Nephron (organoid): ENCODE measurements at regions not wholly inside any gene's neighbourhood (a gene's known extent, or its start where the extent isn't known, plus 50 kb on each side); places are given as distances from the start of the nearest gene placed in this dataset.

ENCODE experiments used
- H3K27ac Mint-ChIP-seq, 3 experiments: 2 replicates each; pipeline ENCODE4 v1.8.0; 2020; ENCODE audit warnings: mixed read lengths in 3 of 3, mild to moderate bottlenecking in 2 of 3, moderate library complexity in 1 of 3
- H3K27me3 Mint-ChIP-seq: 2 replicates; pipeline ENCODE4 v1.8.0; 2021; ENCODE audit warnings: low read depth, mild to moderate bottlenecking, moderate library complexity, mixed read lengths
- H3K36me3 Mint-ChIP-seq: 2 replicates; pipeline ENCODE4 v1.8.0; 2020; ENCODE audit warnings: low read depth, mixed read lengths
- H3K4me1 Mint-ChIP-seq: 2 replicates; pipeline ENCODE4 v1.8.0; 2020; ENCODE audit warnings: mixed read lengths
- H3K4me3 Mint-ChIP-seq, 3 experiments: 2 replicates each; pipeline ENCODE4 v1.8.0; 2020; ENCODE audit warnings: mild to moderate bottlenecking in 3 of 3, mixed read lengths in 3 of 3, moderate library complexity in 2 of 3
- H3K9me3 Mint-ChIP-seq: 2 replicates; pipeline ENCODE4 v1.8.0; 2020; ENCODE audit warnings: mixed read lengths
- TF ChIP-seq, protein P1 (sequence below), 3 experiments: fragments of 200-600 bp; sonication (generic); IDR thresholded peaks; one replicate each; pipeline ENCODE4 v1.5.0; 2021; ENCODE audit warnings: antibody characterized with exemption in 3 of 3; ENCODE audit not compliant: unreplicated experiment in 3 of 3

GRCh38 chr21:18663663-18664062 lies 260.1 kb upstream of the TMPRSS15 start:
- Mint-ChIP-seq H3K4me1 (no peaks in the 10 kb centered on the region), H3K4me3 (no peak overlapping the region), H3K36me3 (no peaks in the 10 kb centered on the region), H3K27me3 (no peaks in the 10 kb centered on the region), H3K9me3 (no peaks in the 10 kb centered on the region), H3K27ac (no peak overlapping the region)
- TF ChIP-seq, protein P1, sequence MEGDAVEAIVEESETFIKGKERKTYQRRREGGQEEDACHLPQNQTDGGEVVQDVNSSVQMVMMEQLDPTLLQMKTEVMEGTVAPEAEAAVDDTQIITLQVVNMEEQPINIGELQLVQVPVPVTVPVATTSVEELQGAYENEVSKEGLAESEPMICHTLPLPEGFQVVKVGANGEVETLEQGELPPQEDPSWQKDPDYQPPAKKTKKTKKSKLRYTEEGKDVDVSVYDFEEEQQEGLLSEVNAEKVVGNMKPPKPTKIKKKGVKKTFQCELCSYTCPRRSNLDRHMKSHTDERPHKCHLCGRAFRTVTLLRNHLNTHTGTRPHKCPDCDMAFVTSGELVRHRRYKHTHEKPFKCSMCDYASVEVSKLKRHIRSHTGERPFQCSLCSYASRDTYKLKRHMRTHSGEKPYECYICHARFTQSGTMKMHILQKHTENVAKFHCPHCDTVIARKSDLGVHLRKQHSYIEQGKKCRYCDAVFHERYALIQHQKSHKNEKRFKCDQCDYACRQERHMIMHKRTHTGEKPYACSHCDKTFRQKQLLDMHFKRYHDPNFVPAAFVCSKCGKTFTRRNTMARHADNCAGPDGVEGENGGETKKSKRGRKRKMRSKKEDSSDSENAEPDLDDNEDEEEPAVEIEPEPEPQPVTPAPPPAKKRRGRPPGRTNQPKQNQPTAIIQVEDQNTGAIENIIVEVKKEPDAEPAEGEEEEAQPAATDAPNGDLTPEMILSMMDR (IDR thresholded peaks at IDR 0.05; ENCODE audit: unreplicated experiment in 3 of 3) = no peak

DNA sequence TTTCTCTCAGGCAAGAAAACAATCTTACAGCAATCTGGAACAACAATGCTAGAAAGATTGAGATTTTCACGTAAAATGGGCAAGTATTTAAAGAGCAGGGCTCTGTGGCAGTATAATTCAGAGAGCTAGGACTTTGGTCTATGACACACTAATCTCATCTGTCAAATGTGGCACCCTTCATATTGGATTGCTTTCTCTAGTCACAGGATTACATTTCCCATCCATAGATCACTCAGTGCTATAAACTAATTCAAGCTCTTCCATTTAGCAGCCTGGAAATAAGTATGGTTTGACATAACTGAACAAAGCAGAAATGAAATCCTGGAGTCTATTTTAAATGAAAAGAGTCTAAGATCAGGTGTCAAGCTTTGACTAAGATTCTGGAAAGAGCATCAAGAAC lies 263.1 kb upstream of the TMPRSS15 start:
- no peak overlapping the region for H3K4me3 Mint-ChIP-seq
- H3K4me1 Mint-ChIP-seq = no peaks in the 10 kb centered on the region
- TF ChIP-seq, protein P1 (IDR thresholded peaks at IDR 0.05; ENCODE audit: unreplicated experiment in 3 of 3) = no peak
- no peaks in the 10 kb centered on the region for H3K36me3 Mint-ChIP-seq
- peaks cover 7% of the 10 kb centered on the region for H3K9me3 Mint-ChIP-seq
- H3K27me3 Mint-ChIP-seq = no peaks in the 10 kb centered on the region
- no peak overlapping the region for H3K27ac Mint-ChIP-seq

GRCh38 chr21:18673789-18674188 lies 270.2 kb upstream of the TMPRSS15 start:
- Mint-ChIP-seq H3K4me1 (no peaks in the 10 kb centered on the region), H3K4me3 (no peak overlapping the region), H3K9me3 (peaks cover 9% of the 10 kb centered on the region), H3K27ac (no peak overlapping the region), H3K36me3 (no peaks in the 10 kb centered on the region), H3K27me3 (no peaks in the 10 kb centered on the region)
- TF ChIP-seq, protein P1 (IDR thresholded peaks at IDR 0.05; ENCODE audit: unreplicated experiment in 3 of 3) = no peak

DNA sequence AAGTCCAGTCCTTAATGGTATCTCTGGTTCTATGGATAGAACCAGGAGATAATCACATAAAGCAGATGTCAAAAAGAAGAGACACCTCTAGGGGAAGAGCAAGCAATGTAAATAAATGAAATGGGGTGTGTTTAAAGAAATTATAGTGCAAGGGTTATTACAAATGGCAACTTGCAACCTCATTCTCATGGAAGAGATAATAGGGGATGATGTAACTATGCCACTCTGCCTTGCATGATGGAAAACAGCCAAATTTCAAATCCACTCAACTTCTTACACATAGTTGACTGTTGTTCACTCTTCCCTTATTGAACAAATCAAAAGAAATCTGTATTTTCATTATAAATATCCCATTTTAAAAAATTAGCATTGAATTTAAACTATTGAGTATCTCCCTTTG lies 274.0 kb upstream of the TMPRSS15 start:
- Mint-ChIP-seq H3K27ac (no peak overlapping the region), H3K4me1 (no peaks in the 10 kb centered on the region), H3K36me3 (no peaks in the 10 kb centered on the region), H3K27me3 (no peaks in the 10 kb centered on the region), H3K9me3 (no peaks in the 10 kb centered on the region), H3K4me3 (no peak overlapping the region)
- TF ChIP-seq, protein P1 (IDR thresholded peaks at IDR 0.05; ENCODE audit: unreplicated experiment in 3 of 3) = no peak

GRCh38 chr21:18705971-18706370 lies 302.4 kb upstream of the TMPRSS15 start:
- TF ChIP-seq, protein P1 (IDR thresholded peaks at IDR 0.05; ENCODE audit: unreplicated experiment in 3 of 3) = no peak
- H3K9me3 Mint-ChIP-seq = no peaks in the 10 kb centered on the region
- no peak overlapping the region for H3K4me3 Mint-ChIP-seq
- no peaks in the 10 kb centered on the region for H3K36me3 Mint-ChIP-seq
- no peaks in the 10 kb centered on the region for H3K27me3 Mint-ChIP-seq
- H3K4me1 Mint-ChIP-seq = no peaks in the 10 kb centered on the region
- H3K27ac Mint-ChIP-seq = no peak overlapping the region

GRCh38 chr21:18711662-18712061 lies 308.1 kb upstream of the TMPRSS15 start:
- peaks cover 13% of the 10 kb centered on the region for H3K9me3 Mint-ChIP-seq
- H3K4me3 Mint-ChIP-seq = no peak overlapping the region
- no peaks in the 10 kb centered on the region for H3K27me3 Mint-ChIP-seq
- H3K36me3 Mint-ChIP-seq = peaks cover 4% of the 10 kb centered on the region
- TF ChIP-seq, protein P1 (IDR thresholded peaks at IDR 0.05; ENCODE audit: unreplicated experiment in 3 of 3) = no peak
- no peaks in the 10 kb centered on the region for H3K4me1 Mint-ChIP-seq
- H3K27ac Mint-ChIP-seq = no peak overlapping the region
